ENCODE measurements at regions not wholly inside any gene's neighbourhood (a gene's known extent, or its start where the extent isn't known, plus 50 kb on each side); places are given as distances from the start of the nearest gene placed in this dataset.

DNA sequence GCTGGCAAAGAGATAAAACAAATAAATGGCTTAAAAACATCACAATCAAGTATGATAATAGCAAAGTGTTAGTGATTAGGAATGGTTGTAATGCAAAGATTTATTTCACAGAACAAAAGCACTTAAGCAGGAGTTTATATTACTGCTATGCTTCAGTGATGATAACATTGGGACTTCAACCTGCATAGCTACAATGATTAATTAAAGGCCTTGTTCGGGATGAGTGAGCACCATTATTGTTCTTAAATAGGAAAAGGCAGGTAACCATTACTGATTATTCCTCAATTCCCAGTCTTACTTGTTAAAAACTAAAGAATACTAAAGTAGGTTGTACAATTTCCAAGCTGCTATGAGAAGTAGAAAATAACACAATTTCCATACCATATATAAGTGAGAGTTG, 1247.5 kb upstream of the CDH8 start:
- H3K9ac ChIP-seq (ENCODE audit: control insufficient read depth, extremely low read depth, insufficient read depth, low read length), result no peak overlapping the region
- H3K4me3 ChIP-seq (ENCODE audit: control insufficient read depth in 2 of 3, extremely low read depth in 1 of 3, insufficient read depth in 2 of 3, low read depth in 1 of 3, low read length in 3 of 3), result no peak overlapping the region
- no peak overlapping the region for H2AFZ ChIP-seq (ENCODE audit: control insufficient read depth, low read length)
- H3K79me2 ChIP-seq (ENCODE audit: control insufficient read depth, insufficient read depth, low read length), result no peaks in the 10 kb centered on the region
- TF ChIP-seq, protein P1, sequence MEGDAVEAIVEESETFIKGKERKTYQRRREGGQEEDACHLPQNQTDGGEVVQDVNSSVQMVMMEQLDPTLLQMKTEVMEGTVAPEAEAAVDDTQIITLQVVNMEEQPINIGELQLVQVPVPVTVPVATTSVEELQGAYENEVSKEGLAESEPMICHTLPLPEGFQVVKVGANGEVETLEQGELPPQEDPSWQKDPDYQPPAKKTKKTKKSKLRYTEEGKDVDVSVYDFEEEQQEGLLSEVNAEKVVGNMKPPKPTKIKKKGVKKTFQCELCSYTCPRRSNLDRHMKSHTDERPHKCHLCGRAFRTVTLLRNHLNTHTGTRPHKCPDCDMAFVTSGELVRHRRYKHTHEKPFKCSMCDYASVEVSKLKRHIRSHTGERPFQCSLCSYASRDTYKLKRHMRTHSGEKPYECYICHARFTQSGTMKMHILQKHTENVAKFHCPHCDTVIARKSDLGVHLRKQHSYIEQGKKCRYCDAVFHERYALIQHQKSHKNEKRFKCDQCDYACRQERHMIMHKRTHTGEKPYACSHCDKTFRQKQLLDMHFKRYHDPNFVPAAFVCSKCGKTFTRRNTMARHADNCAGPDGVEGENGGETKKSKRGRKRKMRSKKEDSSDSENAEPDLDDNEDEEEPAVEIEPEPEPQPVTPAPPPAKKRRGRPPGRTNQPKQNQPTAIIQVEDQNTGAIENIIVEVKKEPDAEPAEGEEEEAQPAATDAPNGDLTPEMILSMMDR (optimal IDR thresholded peaks at IDR 0.05 in 1 of 3, IDR thresholded peaks at IDR 0.05 in 1 of 3, conservative IDR thresholded peaks at IDR 0.05 in 1 of 3; ENCODE audit: extremely low read depth in 1 of 3, insufficient read depth in 2 of 3, low read length in 3 of 3), result no peak
- no peak for TF ChIP-seq EZH2 (IDR thresholded peaks at IDR 0.05; ENCODE audit: low read length)
- H3K9me3 ChIP-seq (ENCODE audit: control insufficient read depth, low read depth, low read length), result no peaks in the 10 kb centered on the region
- H3K4me2 ChIP-seq (ENCODE audit: control insufficient read depth, extremely low read depth, insufficient read depth, low read depth, low read length), result no peak overlapping the region
- no peaks in the 10 kb centered on the region for H3K4me1 ChIP-seq (ENCODE audit: control insufficient read depth, extremely low read depth, insufficient read depth, low read length)
- H4K20me1 ChIP-seq (ENCODE audit: control insufficient read depth, extremely low read depth, insufficient read depth, low read length), result no peaks in the 10 kb centered on the region
- H3K9me1 ChIP-seq (ENCODE audit: control insufficient read depth, extremely low read depth, insufficient read depth, low read length), result no peaks in the 10 kb centered on the region
- dilution Hi-C loops (cut with MboI; ENCODE audit: extremely low pct_ligation_motif_present, low sequenced_read_pairs), result no loop called here
- DNase-seq (ENCODE audit: low read depth, low spot score), result no peak
- no peak overlapping the region for H3K27ac ChIP-seq (ENCODE audit: control insufficient read depth, insufficient read depth, low read length)
- no peaks in the 10 kb centered on the region for H3K27me3 ChIP-seq (ENCODE audit: control insufficient read depth, extremely low read depth, insufficient read depth, low read length)
- H3K36me3 ChIP-seq (ENCODE audit: control insufficient read depth in 2 of 2, extremely low read depth in 1 of 2, insufficient read depth in 2 of 2, low read length in 2 of 2), result no peaks in the 10 kb centered on the region
- FAIRE-seq, result no peak

DNA sequence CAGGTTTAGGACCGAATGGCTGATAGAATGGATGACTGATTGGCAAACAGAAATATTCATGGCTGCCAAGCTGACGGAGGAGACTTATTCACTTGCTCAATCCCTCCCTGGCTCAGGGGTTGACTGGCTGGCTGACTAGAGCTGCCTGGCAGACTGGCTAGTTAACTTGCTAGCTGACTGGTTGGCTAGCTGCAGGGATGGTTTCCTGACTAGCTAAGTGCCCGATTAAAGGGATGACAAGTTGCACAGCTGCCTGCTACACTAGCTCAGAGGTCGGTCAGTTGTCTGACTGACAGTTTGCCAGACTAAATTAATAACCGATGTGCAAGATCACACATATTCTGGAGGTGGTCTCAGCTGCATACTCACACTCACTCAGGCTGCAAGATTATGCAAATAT, 1208.4 kb upstream of the CDH8 start:
- H2AFZ ChIP-seq (ENCODE audit: control insufficient read depth, low read length), result no peak overlapping the region
- H3K36me3 ChIP-seq (ENCODE audit: control insufficient read depth in 2 of 2, extremely low read depth in 1 of 2, insufficient read depth in 2 of 2, low read length in 2 of 2), result no peaks in the 10 kb centered on the region
- no peak for TF ChIP-seq EZH2 (IDR thresholded peaks at IDR 0.05; ENCODE audit: low read length)
- TF ChIP-seq, protein P1 (optimal IDR thresholded peaks at IDR 0.05 in 1 of 3, IDR thresholded peaks at IDR 0.05 in 1 of 3, conservative IDR thresholded peaks at IDR 0.05 in 1 of 3; ENCODE audit: extremely low read depth in 1 of 3, insufficient read depth in 2 of 3, low read length in 3 of 3), result no peak
- no peaks in the 10 kb centered on the region for H3K27me3 ChIP-seq (ENCODE audit: control insufficient read depth, extremely low read depth, insufficient read depth, low read length)
- H4K20me1 ChIP-seq (ENCODE audit: control insufficient read depth, extremely low read depth, insufficient read depth, low read length), result no peaks in the 10 kb centered on the region
- no peak overlapping the region for H3K4me3 ChIP-seq (ENCODE audit: control insufficient read depth in 2 of 3, extremely low read depth in 1 of 3, insufficient read depth in 2 of 3, low read depth in 1 of 3, low read length in 3 of 3)
- no peaks in the 10 kb centered on the region for H3K79me2 ChIP-seq (ENCODE audit: control insufficient read depth, insufficient read depth, low read length)
- dilution Hi-C loops (cut with MboI; ENCODE audit: extremely low pct_ligation_motif_present, low sequenced_read_pairs), result no loop called here
- H3K9ac ChIP-seq (ENCODE audit: control insufficient read depth, extremely low read depth, insufficient read depth, low read length), result no peak overlapping the region
- FAIRE-seq, result no peak
- DNase-seq (ENCODE audit: low read depth, low spot score), result no peak
- H3K4me1 ChIP-seq (ENCODE audit: control insufficient read depth, extremely low read depth, insufficient read depth, low read length), result no peaks in the 10 kb centered on the region
- no peaks in the 10 kb centered on the region for H3K9me3 ChIP-seq (ENCODE audit: control insufficient read depth, low read depth, low read length)
- no peak overlapping the region for H3K4me2 ChIP-seq (ENCODE audit: control insufficient read depth, extremely low read depth, insufficient read depth, low read depth, low read length)
- H3K27ac ChIP-seq (ENCODE audit: control insufficient read depth, insufficient read depth, low read length), result no peak overlapping the region
- no peaks in the 10 kb centered on the region for H3K9me1 ChIP-seq (ENCODE audit: control insufficient read depth, extremely low read depth, insufficient read depth, low read length)

All from keratinocyte (primary cell).